Activated CD4-positive, alpha-beta T cell treated with anti-CD3 and anti-CD28 coated beads, Interleukin-2, amount 50 U/mL, for 1 hour (primary cell): ENCODE measurements at regions not wholly inside any gene's neighbourhood (a gene's known extent, or its start where the extent isn't known, plus 50 kb on each side); places are given as distances from the start of the nearest gene placed in this dataset.
"Not testable (repeated sequence)": the region's sequence is repeated elsewhere in the genome, so short reads cannot be mapped to it uniquely, and the experiment has no call there.

ENCODE experiments used
- DNase-seq: peaks from one replicate; pipeline ENCODE4 v3.0.0-alpha.2; 2020

- no peak for DNase-seq
These were observed 441.6 kb downstream of the GADD45G start for GRCh38 chr9:90046317-90046861.

- no peak for DNase-seq
These were observed 443.0 kb downstream of the GADD45G start for GRCh38 chr9:90047828-90048227.

GRCh38 chr9:90052366-90052765, 447.6 kb downstream of the GADD45G start:
- DNase-seq, result no peak

- no peak for DNase-seq
These were observed 448.2 kb downstream of the GADD45G start for GRCh38 chr9:90053027-90053426.

- DNase-seq, result no peak
These were observed 450.0 kb downstream of the GADD45G start for GRCh38 chr9:90054810-90055209.

- DNase-seq, result no peak
These were observed 450.4 kb downstream of the GADD45G start for GRCh38 chr9:90055226-90055625.

GRCh38 chr9:90057361-90057760, 452.5 kb downstream of the GADD45G start:
- DNase-seq, result no peak

- DNase-seq, result no peak
These were observed 453.5 kb downstream of the GADD45G start for GRCh38 chr9:90058182-90058763.

GRCh38 chr9:90059436-90059835, 454.6 kb downstream of the GADD45G start:
- no peak for DNase-seq

GRCh38 chr9:90060256-90060655, 455.4 kb downstream of the GADD45G start:
- DNase-seq, result no peak

GRCh38 chr9:90061187-90061586, 456.4 kb downstream of the GADD45G start:
- no peak for DNase-seq

- DNase-seq, result no peak
These were observed 458.2 kb downstream of the GADD45G start for GRCh38 chr9:90062982-90063381.

GRCh38 chr9:90064248-90064647, 459.4 kb downstream of the GADD45G start:
- DNase-seq, result no peak

- DNase-seq, result no peak
These were observed 460.2 kb downstream of the GADD45G start for GRCh38 chr9:90064971-90065370.

GRCh38 chr9:90065851-90066250, 461.0 kb downstream of the GADD45G start:
- no peak for DNase-seq

- DNase-seq, result no peak
These were observed 464.3 kb downstream of the GADD45G start for GRCh38 chr9:90069085-90069484.

- no peak for DNase-seq
These were observed 465.2 kb downstream of the GADD45G start for GRCh38 chr9:90070056-90070455.

- no peak for DNase-seq
These were observed 465.7 kb downstream of the GADD45G start for GRCh38 chr9:90070469-90070868.

- DNase-seq, result no peak
These were observed 466.3 kb downstream of the GADD45G start for GRCh38 chr9:90070931-90071660.

- no peak for DNase-seq
These were observed 468.6 kb downstream of the GADD45G start for GRCh38 chr9:90073186-90073945.

- DNase-seq, result no peak
These were observed 469.6 kb downstream of the GADD45G start for GRCh38 chr9:90074316-90074962.

GRCh38 chr9:90077598-90077997, 472.8 kb downstream of the GADD45G start:
- DNase-seq, result not testable (repeated sequence)

GRCh38 chr9:90078988-90079421, 474.2 kb downstream of the GADD45G start:
- DNase-seq, result no peak
